ENCODE measurements at regions not wholly inside any gene's neighbourhood (a gene's known extent, or its start where the extent isn't known, plus 50 kb on each side); places are given as distances from the start of the nearest gene placed in this dataset.

DNA sequence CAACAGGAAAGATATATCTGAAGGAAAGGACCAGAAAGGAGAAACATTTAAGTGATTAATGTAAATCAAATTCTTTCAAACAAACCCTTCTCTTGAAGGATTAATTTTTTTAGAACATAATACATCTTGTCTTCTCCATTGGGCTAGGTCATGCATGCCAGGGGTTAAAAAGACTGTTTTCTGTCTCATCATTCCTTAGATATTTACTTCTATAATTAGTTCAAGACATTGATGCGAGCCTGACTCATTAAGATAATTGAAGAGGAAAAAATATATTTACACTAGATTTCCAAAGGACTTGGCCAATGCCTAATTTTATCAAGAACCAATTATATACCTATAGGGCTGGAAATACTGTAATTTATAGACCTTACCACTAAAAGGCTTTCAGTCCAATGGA, 166.6 kb upstream of the SETBP1 start:
- Histone ChIP-seq H3K9ac (ENCODE audit: low read length) (no peak overlapping the region), H4K20me1 (ENCODE audit: control insufficient read depth, insufficient read depth, low read length, poor library complexity, severe bottlenecking) (no peaks in the 10 kb centered on the region), H3K36me3 (replicated peaks in 1 of 2; ENCODE audit: control extremely low read depth in 1 of 2, control insufficient read depth in 1 of 2, extremely low read depth in 1 of 2, insufficient read depth in 2 of 2, low read length in 1 of 2) (no peaks in the 10 kb centered on the region), H3K27me3 (replicated peaks in 1 of 4; ENCODE audit: control extremely low read depth in 1 of 4, control insufficient read depth in 3 of 4, insufficient read depth in 4 of 4, low read length in 3 of 4) (no peaks in the 10 kb centered on the region), H3K9me3 (ENCODE audit: control extremely low read depth in 1 of 3, control insufficient read depth in 2 of 3, insufficient read depth in 1 of 3, low read length in 2 of 3) (peaks cover 0 to 2% (median 0%) of the 10 kb centered on the region in 3 donors), H3K4me1 (ENCODE audit: control insufficient read depth in 2 of 2, insufficient read depth in 2 of 2, low read length in 2 of 2) (peaks cover 2% of the 10 kb centered on the region in 2 donors), H3K4me2 (replicated peaks; ENCODE audit: low read depth, low read length, poor library complexity, severe bottlenecking) (no peak overlapping the region), H3K27ac (ENCODE audit: low read length in 2 of 2) (no peak overlapping the region), H2AFZ (ENCODE audit: insufficient read depth, low read depth, low read length, poor library complexity, severe bottlenecking) (no peak overlapping the region), H3K79me2 (ENCODE audit: control insufficient read depth, insufficient read depth, low read length) (no peaks in the 10 kb centered on the region), H3K4me3 (ENCODE audit: control extremely low read depth in 1 of 5, extremely low read depth in 1 of 5, insufficient read depth in 1 of 5, low read depth in 2 of 5, low read length in 4 of 5) (no peak overlapping the region)
- DNase-seq = no peak
- no peaks in the 10 kb centered on the region for H3K9me3 Mint-ChIP-seq (ENCODE audit: insufficient read depth)
- H3K4me3 Mint-ChIP-seq = no peak overlapping the region
- H3K27me3 Mint-ChIP-seq = no peaks in the 10 kb centered on the region
- ChIA-PET CTCF (no interaction called here), POLR2A (no interaction called here)
- no peak overlapping the region for H3K27ac Mint-ChIP-seq
- peaks cover 27% of the 10 kb centered on the region for H3K4me1 Mint-ChIP-seq
- no peak for ATAC-seq (ENCODE audit: low read depth)
- TF ChIP-seq, protein P1, sequence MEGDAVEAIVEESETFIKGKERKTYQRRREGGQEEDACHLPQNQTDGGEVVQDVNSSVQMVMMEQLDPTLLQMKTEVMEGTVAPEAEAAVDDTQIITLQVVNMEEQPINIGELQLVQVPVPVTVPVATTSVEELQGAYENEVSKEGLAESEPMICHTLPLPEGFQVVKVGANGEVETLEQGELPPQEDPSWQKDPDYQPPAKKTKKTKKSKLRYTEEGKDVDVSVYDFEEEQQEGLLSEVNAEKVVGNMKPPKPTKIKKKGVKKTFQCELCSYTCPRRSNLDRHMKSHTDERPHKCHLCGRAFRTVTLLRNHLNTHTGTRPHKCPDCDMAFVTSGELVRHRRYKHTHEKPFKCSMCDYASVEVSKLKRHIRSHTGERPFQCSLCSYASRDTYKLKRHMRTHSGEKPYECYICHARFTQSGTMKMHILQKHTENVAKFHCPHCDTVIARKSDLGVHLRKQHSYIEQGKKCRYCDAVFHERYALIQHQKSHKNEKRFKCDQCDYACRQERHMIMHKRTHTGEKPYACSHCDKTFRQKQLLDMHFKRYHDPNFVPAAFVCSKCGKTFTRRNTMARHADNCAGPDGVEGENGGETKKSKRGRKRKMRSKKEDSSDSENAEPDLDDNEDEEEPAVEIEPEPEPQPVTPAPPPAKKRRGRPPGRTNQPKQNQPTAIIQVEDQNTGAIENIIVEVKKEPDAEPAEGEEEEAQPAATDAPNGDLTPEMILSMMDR (IDR thresholded peaks at IDR 0.05) = no peak
- no peak for TF ChIP-seq EZH2 (IDR thresholded peaks at IDR 0.05; ENCODE audit: borderline replicate concordance, insufficient read depth, low read depth, low read length, poor library complexity, severe bottlenecking)
- no CpG with 5 or more reads among the region's 1 CpG for WGBS (ENCODE audit: insufficient coverage)
- intact Hi-C loops (cut with micrococcal nuclease) = no loop called here

DNA sequence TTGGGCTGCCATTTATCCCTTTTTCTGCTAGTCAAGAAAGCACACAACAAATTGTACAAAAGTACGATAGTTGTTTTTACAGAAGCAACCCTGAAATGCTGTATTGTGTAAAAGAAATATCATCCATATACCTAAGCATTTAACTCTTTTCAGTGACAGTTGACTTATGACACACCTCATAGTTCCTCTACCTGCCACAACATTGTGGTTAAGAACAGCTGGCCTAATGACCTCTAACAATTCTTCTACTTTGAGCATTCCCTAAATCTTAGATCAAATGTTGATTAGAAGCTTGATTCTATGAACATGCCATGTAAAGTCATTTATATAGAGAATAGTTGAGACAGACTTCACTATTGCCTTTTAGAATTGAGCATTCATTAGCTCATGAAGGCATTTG, 165.9 kb upstream of the SETBP1 start:
- no peak overlapping the region for H3K27ac Mint-ChIP-seq
- no peaks in the 10 kb centered on the region for H3K36me3 ChIP-seq (replicated peaks in 1 of 2; ENCODE audit: control extremely low read depth in 1 of 2, control insufficient read depth in 1 of 2, extremely low read depth in 1 of 2, insufficient read depth in 2 of 2, low read length in 1 of 2)
- ChIA-PET POLR2A (no interaction called here), CTCF (no interaction called here)
- DNase-seq (no peak), ATAC-seq (ENCODE audit: low read depth) (no peak)
- no CpG with 5 or more reads among the region's 1 CpG for WGBS (ENCODE audit: insufficient coverage)
- no peak overlapping the region for H2AFZ ChIP-seq (ENCODE audit: insufficient read depth, low read depth, low read length, poor library complexity, severe bottlenecking)
- H3K4me1 ChIP-seq (ENCODE audit: control insufficient read depth in 2 of 2, insufficient read depth in 2 of 2, low read length in 2 of 2) = peaks cover 0 to 2% of the 10 kb centered on the region in 2 donors
- H3K4me2 ChIP-seq (replicated peaks; ENCODE audit: low read depth, low read length, poor library complexity, severe bottlenecking) = no peak overlapping the region
- H3K27me3 ChIP-seq (replicated peaks in 1 of 4; ENCODE audit: control extremely low read depth in 1 of 4, control insufficient read depth in 3 of 4, insufficient read depth in 4 of 4, low read length in 3 of 4) = no peaks in the 10 kb centered on the region
- TF ChIP-seq, protein P1 (IDR thresholded peaks at IDR 0.05) = no peak
- no peak for TF ChIP-seq EZH2 (IDR thresholded peaks at IDR 0.05; ENCODE audit: borderline replicate concordance, insufficient read depth, low read depth, low read length, poor library complexity, severe bottlenecking)
- H3K27ac ChIP-seq (ENCODE audit: low read length in 2 of 2) = no peak overlapping the region
- H3K9ac ChIP-seq (ENCODE audit: low read length) = no peak overlapping the region
- intact Hi-C loops (cut with micrococcal nuclease) = no loop called here
- H3K4me3 ChIP-seq (ENCODE audit: control extremely low read depth in 1 of 5, extremely low read depth in 1 of 5, insufficient read depth in 1 of 5, low read depth in 2 of 5, low read length in 4 of 5) = no peak overlapping the region
- H4K20me1 ChIP-seq (ENCODE audit: control insufficient read depth, insufficient read depth, low read length, poor library complexity, severe bottlenecking) = no peaks in the 10 kb centered on the region
- peaks cover 25% of the 10 kb centered on the region for H3K4me1 Mint-ChIP-seq
- H3K79me2 ChIP-seq (ENCODE audit: control insufficient read depth, insufficient read depth, low read length) = no peaks in the 10 kb centered on the region
- H3K27me3 Mint-ChIP-seq = no peaks in the 10 kb centered on the region
- no peaks in the 10 kb centered on the region for H3K9me3 Mint-ChIP-seq (ENCODE audit: insufficient read depth)
- peaks cover 0 to 2% (median 0%) of the 10 kb centered on the region in 3 donors for H3K9me3 ChIP-seq (ENCODE audit: control extremely low read depth in 1 of 3, control insufficient read depth in 2 of 3, insufficient read depth in 1 of 3, low read length in 2 of 3)
- H3K4me3 Mint-ChIP-seq = no peak overlapping the region

Data from B cell (primary cell).